GM12872 (cell line): ENCODE measurements at regions not wholly inside any gene's neighbourhood (a gene's known extent, or its start where the extent isn't known, plus 50 kb on each side); places are given as distances from the start of the nearest gene placed in this dataset.

Experiments
- TF ChIP-seq, protein P1 (sequence below): IDR thresholded peaks from 3 replicates; pipeline ENCODE4 v1.5.1; 2011; ENCODE audit warnings: low read depth, mild to moderate bottlenecking, low read length, moderate library complexity; ENCODE audit not compliant: insufficient read depth

DNA sequence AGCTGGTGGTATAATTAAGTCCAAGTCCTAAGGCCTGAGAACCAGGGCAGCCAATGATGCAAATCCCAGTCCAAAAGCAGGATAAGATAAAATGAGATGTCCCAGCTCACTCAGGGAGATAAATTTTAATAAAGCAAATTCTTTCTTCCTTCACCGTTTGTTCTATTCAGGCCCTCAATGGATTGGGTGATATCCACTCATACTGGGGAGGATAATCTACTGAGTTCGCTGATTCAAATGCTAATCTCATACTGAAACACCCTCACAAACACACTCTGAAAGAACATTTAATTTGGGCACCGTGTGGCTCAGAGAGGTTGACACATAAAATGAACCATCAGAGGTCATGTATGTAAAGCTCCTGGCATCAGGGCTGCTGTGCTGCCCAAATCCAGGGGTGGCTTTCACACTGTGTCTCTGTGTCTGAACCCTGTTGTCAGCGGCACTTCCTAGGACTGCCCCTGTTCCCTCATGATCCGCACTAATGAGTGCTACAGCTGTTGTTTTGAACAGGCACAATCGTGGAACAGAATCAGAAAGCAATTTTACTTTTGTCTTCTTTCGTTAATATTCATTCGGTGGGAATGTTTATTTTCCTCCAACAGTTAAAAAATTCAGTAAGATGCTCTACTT lies 428.5 kb upstream of the FBXO33 start:
- TF ChIP-seq, protein P1, sequence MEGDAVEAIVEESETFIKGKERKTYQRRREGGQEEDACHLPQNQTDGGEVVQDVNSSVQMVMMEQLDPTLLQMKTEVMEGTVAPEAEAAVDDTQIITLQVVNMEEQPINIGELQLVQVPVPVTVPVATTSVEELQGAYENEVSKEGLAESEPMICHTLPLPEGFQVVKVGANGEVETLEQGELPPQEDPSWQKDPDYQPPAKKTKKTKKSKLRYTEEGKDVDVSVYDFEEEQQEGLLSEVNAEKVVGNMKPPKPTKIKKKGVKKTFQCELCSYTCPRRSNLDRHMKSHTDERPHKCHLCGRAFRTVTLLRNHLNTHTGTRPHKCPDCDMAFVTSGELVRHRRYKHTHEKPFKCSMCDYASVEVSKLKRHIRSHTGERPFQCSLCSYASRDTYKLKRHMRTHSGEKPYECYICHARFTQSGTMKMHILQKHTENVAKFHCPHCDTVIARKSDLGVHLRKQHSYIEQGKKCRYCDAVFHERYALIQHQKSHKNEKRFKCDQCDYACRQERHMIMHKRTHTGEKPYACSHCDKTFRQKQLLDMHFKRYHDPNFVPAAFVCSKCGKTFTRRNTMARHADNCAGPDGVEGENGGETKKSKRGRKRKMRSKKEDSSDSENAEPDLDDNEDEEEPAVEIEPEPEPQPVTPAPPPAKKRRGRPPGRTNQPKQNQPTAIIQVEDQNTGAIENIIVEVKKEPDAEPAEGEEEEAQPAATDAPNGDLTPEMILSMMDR, result no peak

DNA sequence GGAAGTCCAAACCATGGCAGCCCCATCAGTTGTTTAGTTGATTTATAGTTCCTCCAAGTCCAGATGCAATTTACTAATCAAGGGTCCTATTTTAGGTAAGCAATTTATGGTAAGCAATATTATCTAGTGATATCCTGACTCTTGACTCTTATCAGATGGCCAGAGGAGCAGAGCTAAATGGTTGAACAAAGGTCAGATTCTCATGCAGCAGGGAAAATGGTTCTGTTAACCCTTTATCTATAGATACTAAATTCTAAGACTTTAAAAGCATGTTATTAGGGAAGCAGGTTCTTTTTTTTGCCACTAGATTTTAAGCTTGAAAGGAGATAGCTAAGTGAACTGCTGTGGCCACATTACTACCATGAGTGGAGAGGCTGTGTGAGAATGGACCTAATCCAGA lies 427.1 kb upstream of the FBXO33 start:
- TF ChIP-seq, protein P1, result no peak

DNA sequence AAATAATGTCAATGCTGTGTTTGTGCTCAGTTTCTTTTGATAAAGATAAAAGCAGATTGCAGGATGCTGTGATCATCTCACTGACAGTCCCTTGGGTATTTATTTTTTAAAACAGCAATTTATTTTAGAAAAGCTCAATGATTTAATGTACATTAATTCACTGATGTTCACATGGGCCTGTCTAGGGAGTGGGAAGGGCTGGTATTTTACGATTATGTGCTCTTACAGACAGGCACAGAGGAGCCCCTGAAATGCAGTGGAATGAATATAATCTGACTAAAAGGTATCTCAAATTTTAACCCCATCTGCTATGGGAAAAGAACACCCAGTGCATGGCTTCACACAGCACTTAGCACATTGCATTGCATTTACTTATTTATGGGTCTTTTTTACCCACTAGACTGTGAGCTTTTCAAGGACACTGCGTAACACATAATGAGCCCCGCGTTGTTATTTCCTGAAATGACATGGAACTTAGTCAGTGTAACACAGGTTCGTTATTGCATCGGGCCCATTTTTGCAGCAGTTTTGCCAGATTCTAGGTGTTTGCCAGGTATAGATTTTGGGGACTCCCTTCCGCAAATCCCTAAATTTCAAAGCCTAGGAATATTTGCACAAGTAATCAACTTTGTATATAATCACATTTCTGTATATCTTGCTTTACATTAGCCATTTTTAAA lies 425.3 kb upstream of the FBXO33 start:
- TF ChIP-seq, protein P1, result no peak

DNA sequence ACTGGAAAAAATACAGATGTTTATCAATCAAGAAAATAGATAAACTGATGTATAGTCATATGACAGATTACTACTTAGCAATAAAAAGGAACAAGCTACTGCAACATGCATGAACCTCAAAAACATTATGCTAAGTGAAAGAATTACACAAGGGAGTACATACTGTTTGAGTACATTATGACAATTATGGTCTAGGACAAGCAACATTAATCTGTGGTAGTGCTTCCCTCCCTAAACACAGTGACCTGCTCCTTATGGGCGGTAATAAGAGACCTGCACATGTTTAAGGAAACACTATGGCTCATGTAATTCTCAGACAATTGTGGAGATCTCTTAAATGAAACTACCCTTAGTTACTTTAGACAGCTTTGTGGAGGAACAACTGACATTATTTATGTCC lies 421.2 kb upstream of the FBXO33 start:
- TF ChIP-seq, protein P1, result no peak

DNA sequence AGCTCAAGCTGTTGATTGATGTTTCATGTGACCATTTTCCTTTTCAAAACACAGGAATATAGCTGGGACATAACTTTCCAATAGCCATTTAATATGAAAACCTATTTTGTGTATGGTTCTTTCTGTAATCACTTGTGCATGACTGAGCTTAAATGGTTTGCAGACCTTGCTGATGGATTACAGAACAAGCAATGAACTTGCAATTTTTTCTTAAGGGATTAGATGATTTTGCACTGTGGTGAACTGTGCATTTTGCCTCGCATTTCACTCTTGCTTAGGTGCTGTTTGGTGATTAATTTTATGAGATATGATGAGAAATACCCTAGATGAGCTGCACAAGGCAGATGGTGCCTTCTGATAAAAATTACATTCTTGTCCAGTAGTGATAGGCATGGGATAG lies 419.0 kb upstream of the FBXO33 start:
- TF ChIP-seq, protein P1, result no peak

DNA sequence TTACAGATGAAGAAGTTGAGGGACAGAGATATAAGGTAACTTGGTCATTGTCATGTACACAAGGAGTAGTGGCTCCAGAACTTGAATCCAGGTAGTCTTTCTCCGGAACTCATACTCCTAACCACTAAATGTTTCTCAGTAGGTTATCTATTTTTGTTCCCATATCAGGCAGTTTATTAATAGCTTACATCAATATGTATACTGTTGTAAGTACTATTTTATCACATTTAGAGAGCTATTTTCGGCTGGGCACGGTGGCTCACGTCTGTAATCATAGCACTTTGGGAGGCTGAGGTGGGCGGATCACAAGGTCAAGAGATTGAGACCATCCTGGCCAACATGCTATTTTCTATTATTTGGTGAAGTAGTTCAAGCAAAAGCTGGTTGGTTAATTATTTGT lies 415.6 kb upstream of the FBXO33 start:
- TF ChIP-seq, protein P1, result no peak

DNA sequence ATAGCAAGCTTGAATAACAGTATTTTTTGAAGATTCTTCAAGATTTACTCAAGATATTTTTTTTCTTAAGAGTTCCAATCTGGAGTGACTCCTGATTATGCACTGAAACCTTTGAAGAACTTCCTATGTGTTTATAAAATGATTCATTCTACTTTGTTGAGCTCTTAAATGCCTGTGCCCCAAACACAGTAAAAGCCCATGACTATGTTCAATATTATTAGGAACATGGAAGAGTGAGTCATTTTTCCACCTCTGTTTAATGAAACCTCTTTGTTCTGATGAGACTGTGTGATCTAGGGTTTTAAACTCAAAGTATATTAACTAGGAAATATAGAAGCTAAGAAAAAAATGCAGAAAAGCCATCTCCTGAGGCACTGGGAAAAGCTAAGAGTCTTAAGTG lies 415.0 kb upstream of the FBXO33 start:
- TF ChIP-seq, protein P1, result no peak
